NCI-H524 treated with DMSO at 0.1 percent for 48 hours (cell line): ENCODE measurements at regions not wholly inside any gene's neighbourhood (a gene's known extent, or its start where the extent isn't known, plus 50 kb on each side); places are given as distances from the start of the nearest gene placed in this dataset.

Experiments
- DNase-seq: peaks from one replicate; lab custom pipeline; 2025; lab: John Stamatoyannopoulos, UW

- DNase-seq: no peak
These were observed 85.1 kb upstream of the ZC3H12A start for GRCh38 chr1:37389327-37389726.

GRCh38 chr1:37391211-37392011 lies 83.0 kb upstream of the ZC3H12A start:
- DNase-seq: no peak

- DNase-seq: no peak
These were observed 82.3 kb upstream of the ZC3H12A start for GRCh38 chr1:37392051-37392450.

GRCh38 chr1:37393173-37394120 lies 80.9 kb upstream of the ZC3H12A start:
- DNase-seq: peak; percentile 62

- peak; percentile 96 for DNase-seq
These were observed 79.6 kb upstream of the ZC3H12A start for GRCh38 chr1:37394574-37395464.

- no peak for DNase-seq
These were observed 76.3 kb upstream of the ZC3H12A start for GRCh38 chr1:37398096-37398495.

GRCh38 chr1:37399205-37399604 lies 75.2 kb upstream of the ZC3H12A start:
- DNase-seq: no peak

GRCh38 chr1:37399830-37400464 lies 74.4 kb upstream of the ZC3H12A start:
- no peak for DNase-seq

GRCh38 chr1:37400466-37401225 lies 73.7 kb upstream of the ZC3H12A start:
- no peak for DNase-seq

- DNase-seq: no peak
These were observed 71.2 kb upstream of the ZC3H12A start for GRCh38 chr1:37403166-37403565.

- no peak for DNase-seq
These were observed 69.7 kb upstream of the ZC3H12A start for GRCh38 chr1:37404711-37405110.

GRCh38 chr1:37410105-37410504 lies 64.3 kb upstream of the ZC3H12A start:
- no peak for DNase-seq

GRCh38 chr1:37410815-37411214 lies 63.6 kb upstream of the ZC3H12A start:
- no peak for DNase-seq

- no peak for DNase-seq
These were observed 58.7 kb upstream of the ZC3H12A start for GRCh38 chr1:37415611-37416244.

GRCh38 chr1:37420456-37420855 lies 53.9 kb upstream of the ZC3H12A start:
- DNase-seq: no peak

- no peak for DNase-seq
These were observed 50.6 kb upstream of the ZC3H12A start for GRCh38 chr1:37423810-37424209.

GRCh38 chr1:37424523-37424922 lies 49.9 kb upstream of the ZC3H12A start:
- no peak for DNase-seq
